Activated T-cell treated with anti-CD3 and anti-CD28 coated beads, Interleukin-2, amount 50 U/mL, for 24 hours (primary cell): ENCODE measurements at regions not wholly inside any gene's neighbourhood (a gene's known extent, or its start where the extent isn't known, plus 50 kb on each side); places are given as distances from the start of the nearest gene placed in this dataset.

Experiments
- DNase-seq: peaks from one replicate; pipeline ENCODE4 v3.0.0-alpha.2; 2020
- H3K27ac Mint-ChIP-seq: 2 replicates; pipeline ENCODE4 v1.8.0; 2020; ENCODE audit warnings: mild to moderate bottlenecking, mixed read lengths
- H3K27me3 Mint-ChIP-seq: 2 replicates; pipeline ENCODE4 v1.8.0; 2020; ENCODE audit warnings: mixed read lengths
- H3K36me3 Mint-ChIP-seq: 2 replicates; pipeline ENCODE4 v1.8.0; 2020; ENCODE audit warnings: low read depth, mixed read lengths
- H3K4me1 Mint-ChIP-seq: 2 replicates; pipeline ENCODE4 v1.8.0; 2020; ENCODE audit warnings: low read depth, mixed read lengths
- H3K4me3 Mint-ChIP-seq: 2 replicates; pipeline ENCODE4 v1.8.0; 2020; ENCODE audit warnings: mild to moderate bottlenecking, moderate library complexity, mixed read lengths
- H3K9me3 Mint-ChIP-seq: 2 replicates; pipeline ENCODE4 v1.8.0; 2020; ENCODE audit warnings: mixed read lengths

DNA sequence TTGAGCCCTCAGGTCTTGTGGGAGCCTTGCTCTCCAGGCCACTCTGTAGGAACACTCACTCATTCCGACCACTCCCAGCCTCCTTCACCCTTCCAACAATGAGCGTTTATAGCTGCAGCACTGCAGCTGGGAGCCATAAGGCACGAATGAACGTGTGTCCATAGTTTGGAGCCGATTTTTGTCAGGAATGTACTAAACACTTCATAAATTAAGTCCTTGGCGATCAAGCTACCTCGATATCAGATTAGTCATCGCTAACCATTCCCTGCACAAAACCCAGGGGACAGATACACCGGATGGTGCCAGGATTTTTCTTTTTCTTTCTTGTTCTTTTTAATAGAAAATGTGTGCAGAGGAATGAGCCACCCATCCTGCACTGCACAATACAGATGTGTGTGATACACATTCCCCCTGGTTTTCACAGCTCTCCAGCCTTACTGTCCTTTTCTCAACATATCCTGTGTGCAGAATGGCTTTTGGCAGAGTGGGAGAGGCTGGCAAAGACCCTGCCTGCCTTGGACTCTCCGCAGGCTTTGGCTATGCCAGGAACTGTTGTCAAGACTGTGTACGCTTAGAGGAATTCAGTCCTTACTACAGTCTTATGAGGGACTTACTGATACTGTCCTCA is 68.4 kb upstream of the ELAC2 start:
- peaks cover 6% of the 10 kb centered on the region for H3K4me1 Mint-ChIP-seq
- H3K4me3 Mint-ChIP-seq: no peak overlapping the region
- H3K36me3 Mint-ChIP-seq: no peaks in the 10 kb centered on the region
- H3K9me3 Mint-ChIP-seq: no peaks in the 10 kb centered on the region
- H3K27ac Mint-ChIP-seq: no peak overlapping the region
- DNase-seq: no peak
- H3K27me3 Mint-ChIP-seq: peaks cover 14% of the 10 kb centered on the region

DNA sequence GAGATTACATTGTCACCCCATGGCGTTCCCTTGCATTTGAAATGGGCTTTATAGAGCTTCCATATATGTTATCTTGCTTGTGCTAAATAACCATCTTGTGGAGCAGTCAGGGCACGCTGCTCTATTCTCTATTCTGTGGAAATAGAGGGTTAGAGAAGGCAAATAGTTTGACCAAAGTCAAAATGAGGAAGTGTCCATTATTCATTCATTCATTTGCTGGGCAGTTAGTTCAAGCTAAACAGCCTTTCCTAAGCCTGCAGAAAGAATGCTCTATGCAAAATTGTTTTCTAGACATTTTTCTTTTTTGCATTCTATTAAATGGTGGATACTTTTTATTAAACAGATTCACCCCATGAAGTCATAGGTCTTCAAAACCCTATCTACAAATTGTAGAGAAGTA is 67.8 kb upstream of the ELAC2 start:
- Mint-ChIP-seq H3K27me3 (peaks cover 16% of the 10 kb centered on the region), H3K27ac (no peak overlapping the region), H3K4me3 (no peak overlapping the region), H3K4me1 (peaks cover 6% of the 10 kb centered on the region), H3K9me3 (no peaks in the 10 kb centered on the region), H3K36me3 (no peaks in the 10 kb centered on the region)
- DNase-seq: no peak

DNA sequence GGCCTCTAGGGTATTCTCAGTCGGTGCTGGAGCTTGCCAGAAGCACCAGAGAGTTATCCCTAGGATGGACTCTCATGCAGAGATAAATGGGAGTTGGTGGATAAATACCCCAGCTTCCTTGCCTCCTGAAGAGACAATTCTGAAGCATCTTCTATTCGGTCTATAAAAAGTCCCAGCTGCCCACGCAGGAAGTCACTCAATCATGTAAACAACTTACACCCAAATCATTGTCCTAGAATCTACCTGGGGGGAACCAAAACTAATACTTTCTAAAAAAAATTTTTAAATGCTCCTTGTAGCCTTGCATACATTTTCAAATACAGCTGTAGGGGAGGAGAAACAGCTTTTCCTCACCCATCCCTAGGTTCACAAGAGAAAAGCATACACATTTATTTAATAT is 66.6 kb upstream of the ELAC2 start:
- Mint-ChIP-seq H3K27me3 (peaks cover 17% of the 10 kb centered on the region), H3K36me3 (no peaks in the 10 kb centered on the region), H3K4me1 (peaks cover 6% of the 10 kb centered on the region), H3K4me3 (no peak overlapping the region), H3K27ac (no peak overlapping the region), H3K9me3 (no peaks in the 10 kb centered on the region)
- no peak for DNase-seq

- Mint-ChIP-seq H3K27me3 (peaks cover 10% of the 10 kb centered on the region), H3K27ac (no peak overlapping the region), H3K9me3 (no peaks in the 10 kb centered on the region), H3K4me1 (no peaks in the 10 kb centered on the region), H3K4me3 (no peak overlapping the region), H3K36me3 (no peaks in the 10 kb centered on the region)
- DNase-seq: no peak
Observed at GRCh38 chr17:13078591-13079385, 61.0 kb upstream of the ELAC2 start.

- DNase-seq: no peak
- Mint-ChIP-seq H3K27ac (no peak overlapping the region), H3K4me3 (no peak overlapping the region), H3K9me3 (no peaks in the 10 kb centered on the region), H3K36me3 (no peaks in the 10 kb centered on the region), H3K4me1 (no peaks in the 10 kb centered on the region), H3K27me3 (peaks cover 15% of the 10 kb centered on the region)
Observed at GRCh38 chr17:13076905-13077304, 59.1 kb upstream of the ELAC2 start.

DNA sequence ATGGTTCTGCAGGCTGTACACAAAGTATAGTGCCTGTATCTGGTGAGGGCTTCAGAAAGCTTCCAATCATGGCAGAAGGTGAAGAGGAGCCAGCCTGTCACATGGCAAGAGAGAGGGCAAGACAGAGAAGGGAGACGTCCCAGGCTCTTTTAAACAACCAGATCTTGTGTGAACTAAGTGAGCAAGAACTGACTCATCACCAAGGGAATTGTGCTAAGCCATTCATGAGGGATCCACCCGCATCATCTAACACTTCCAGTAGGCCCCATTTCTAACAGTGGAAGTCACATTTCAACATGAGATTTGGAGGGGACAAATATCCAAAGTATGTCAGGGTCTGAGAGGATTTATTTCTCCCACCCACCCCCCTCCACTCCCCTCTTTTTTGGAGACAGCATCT is 56.2 kb upstream of the ELAC2 start:
- peaks cover 6% of the 10 kb centered on the region for H3K27me3 Mint-ChIP-seq
- no peaks in the 10 kb centered on the region for H3K36me3 Mint-ChIP-seq
- no peak overlapping the region for H3K27ac Mint-ChIP-seq
- H3K4me1 Mint-ChIP-seq: no peaks in the 10 kb centered on the region
- H3K9me3 Mint-ChIP-seq: no peaks in the 10 kb centered on the region
- H3K4me3 Mint-ChIP-seq: no peak overlapping the region
- no peak for DNase-seq

GRCh38 chr17:13073018-13073417 is 55.2 kb upstream of the ELAC2 start:
- H3K4me1 Mint-ChIP-seq: no peaks in the 10 kb centered on the region
- H3K27ac Mint-ChIP-seq: no peak overlapping the region
- no peaks in the 10 kb centered on the region for H3K36me3 Mint-ChIP-seq
- peaks cover 6% of the 10 kb centered on the region for H3K27me3 Mint-ChIP-seq
- H3K4me3 Mint-ChIP-seq: no peak overlapping the region
- no peak for DNase-seq
- H3K9me3 Mint-ChIP-seq: no peaks in the 10 kb centered on the region

DNA sequence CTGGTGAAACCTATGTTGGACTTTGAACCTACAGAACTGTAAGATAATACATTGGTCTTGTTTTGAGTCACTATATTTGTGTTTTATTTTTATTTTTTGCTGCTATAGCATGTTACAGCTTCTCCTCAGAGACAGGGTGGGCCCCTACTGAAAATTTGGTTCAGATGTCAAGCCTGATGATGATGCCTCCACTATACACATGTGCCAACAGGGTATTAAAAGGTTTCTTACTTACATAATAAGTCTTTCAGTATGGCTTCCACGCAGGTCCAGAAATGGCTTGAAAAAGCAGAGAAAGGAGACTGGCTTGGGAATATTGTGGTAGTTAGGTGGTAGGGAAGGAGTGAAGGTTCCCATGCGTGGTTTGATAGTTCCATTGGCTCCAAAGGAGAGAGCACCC is 52.9 kb upstream of the ELAC2 start:
- Mint-ChIP-seq H3K9me3 (no peaks in the 10 kb centered on the region), H3K4me1 (no peaks in the 10 kb centered on the region), H3K36me3 (no peaks in the 10 kb centered on the region), H3K27me3 (peaks cover 6% of the 10 kb centered on the region), H3K4me3 (no peak overlapping the region), H3K27ac (no peak overlapping the region)
- no peak for DNase-seq

DNA sequence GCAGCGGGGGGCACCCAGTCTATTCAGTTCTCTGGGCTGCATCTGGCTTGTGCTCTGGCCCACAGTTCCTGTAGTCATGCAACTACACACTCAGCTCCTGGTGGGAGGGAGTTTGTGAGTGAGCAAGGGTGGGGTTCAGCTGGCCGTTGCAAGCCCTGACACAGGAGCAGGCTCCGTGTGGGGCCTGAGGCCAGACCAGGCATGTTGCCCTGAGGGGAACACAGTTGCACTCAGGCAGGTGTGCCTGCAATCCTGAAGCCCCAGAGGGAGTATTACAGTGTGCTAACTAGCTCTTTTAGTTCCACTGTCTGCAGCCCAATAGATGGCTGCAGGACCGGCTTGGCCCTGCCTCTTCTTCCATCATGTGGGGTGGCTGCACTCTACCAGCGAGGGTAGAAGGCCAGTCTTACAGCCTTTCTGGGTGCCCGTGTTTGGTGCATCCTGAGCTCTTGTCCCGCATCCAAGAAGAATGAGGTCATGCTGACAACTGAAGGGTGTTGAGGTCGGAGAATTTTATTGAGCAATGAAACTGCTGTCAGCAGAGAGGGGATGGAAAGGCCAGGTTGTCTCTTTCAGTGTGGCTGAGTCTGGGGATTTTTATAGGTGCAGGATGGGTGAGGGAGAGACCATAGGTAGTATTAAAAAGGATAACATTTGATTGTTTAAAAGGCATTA is 49.9 kb upstream of the ELAC2 start:
- no peak overlapping the region for H3K27ac Mint-ChIP-seq
- no peaks in the 10 kb centered on the region for H3K4me1 Mint-ChIP-seq
- H3K27me3 Mint-ChIP-seq: peaks cover 10% of the 10 kb centered on the region
- H3K9me3 Mint-ChIP-seq: no peaks in the 10 kb centered on the region
- no peak overlapping the region for H3K4me3 Mint-ChIP-seq
- no peak for DNase-seq
- H3K36me3 Mint-ChIP-seq: no peaks in the 10 kb centered on the region
